Colonic mucosa (tissue), 4 donors: ENCODE measurements at regions not wholly inside any gene's neighbourhood (a gene's known extent, or its start where the extent isn't known, plus 50 kb on each side); places are given as distances from the start of the nearest gene placed in this dataset.
"Not testable (repeated sequence)": the region's sequence is repeated elsewhere in the genome, so short reads cannot be mapped to it uniquely, and the experiment has no call there.

Source experiments
- DNase-seq: peaks from one replicate; pipeline ENCODE4 v3.0.0-alpha.2; 2020
- H3K27ac ChIP-seq: fragments of 200-600 bp; one replicate; pipeline ENCODE4 v1.8.0; 2021
- H3K27me3 ChIP-seq: fragments of 200-600 bp; one replicate; pipeline ENCODE4 v1.8.0; 2021
- H3K36me3 ChIP-seq: fragments of 200-600 bp; one replicate; pipeline ENCODE4 v1.8.0; 2021
- H3K4me1 ChIP-seq: fragments of 200-600 bp; one replicate; pipeline ENCODE4 v1.8.0; 2021; ENCODE audit warnings: mild to moderate bottlenecking
- H3K4me3 ChIP-seq: fragments of 200-600 bp; one replicate; pipeline ENCODE4 v1.8.0; 2021
- H3K9ac ChIP-seq, 2 donors: one replicate each; pipeline ENCODE4 v1.7.0; 2013; ENCODE audit warnings: control low read depth in 2 of 2, low read depth in 2 of 2, low read length in 2 of 2
- H3K9me3 ChIP-seq: fragments of 200-600 bp; one replicate; pipeline ENCODE4 v1.8.0; 2021
- intact Hi-C: fragments of 100-400 bp; cut with DNase I; formaldehyde crosslinking; loops from one replicate; pipeline ENCODE4 v1.14.1; 2022
- TF ChIP-seq, protein P1 (sequence below): fragments of 200-600 bp; IDR thresholded peaks from one replicate; pipeline ENCODE4 v1.8.0; 2022; ENCODE audit warnings: antibody characterized with exemption, mild to moderate bottlenecking
- donor health status: healthy.
- donor health status: DM: no; HTN: no; CAD: no.
- donor health status: DM: no; HTN: no; CAD: no.

GRCh38 chr13:28607187-28607955 lies 51.6 kb upstream of the POMP start:
- no peaks in the 10 kb centered on the region for H3K36me3 ChIP-seq
- no peak overlapping the region for H3K27ac ChIP-seq
- intact Hi-C loops: no loop called here
- no peaks in the 10 kb centered on the region for H3K27me3 ChIP-seq
- no peaks in the 10 kb centered on the region for H3K4me1 ChIP-seq
- no peak overlapping the region for H3K9ac ChIP-seq
- no peak overlapping the region for H3K4me3 ChIP-seq
- no peak for DNase-seq
- H3K9me3 ChIP-seq: no peaks in the 10 kb centered on the region
- TF ChIP-seq, protein P1, sequence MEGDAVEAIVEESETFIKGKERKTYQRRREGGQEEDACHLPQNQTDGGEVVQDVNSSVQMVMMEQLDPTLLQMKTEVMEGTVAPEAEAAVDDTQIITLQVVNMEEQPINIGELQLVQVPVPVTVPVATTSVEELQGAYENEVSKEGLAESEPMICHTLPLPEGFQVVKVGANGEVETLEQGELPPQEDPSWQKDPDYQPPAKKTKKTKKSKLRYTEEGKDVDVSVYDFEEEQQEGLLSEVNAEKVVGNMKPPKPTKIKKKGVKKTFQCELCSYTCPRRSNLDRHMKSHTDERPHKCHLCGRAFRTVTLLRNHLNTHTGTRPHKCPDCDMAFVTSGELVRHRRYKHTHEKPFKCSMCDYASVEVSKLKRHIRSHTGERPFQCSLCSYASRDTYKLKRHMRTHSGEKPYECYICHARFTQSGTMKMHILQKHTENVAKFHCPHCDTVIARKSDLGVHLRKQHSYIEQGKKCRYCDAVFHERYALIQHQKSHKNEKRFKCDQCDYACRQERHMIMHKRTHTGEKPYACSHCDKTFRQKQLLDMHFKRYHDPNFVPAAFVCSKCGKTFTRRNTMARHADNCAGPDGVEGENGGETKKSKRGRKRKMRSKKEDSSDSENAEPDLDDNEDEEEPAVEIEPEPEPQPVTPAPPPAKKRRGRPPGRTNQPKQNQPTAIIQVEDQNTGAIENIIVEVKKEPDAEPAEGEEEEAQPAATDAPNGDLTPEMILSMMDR: no peak

DNA sequence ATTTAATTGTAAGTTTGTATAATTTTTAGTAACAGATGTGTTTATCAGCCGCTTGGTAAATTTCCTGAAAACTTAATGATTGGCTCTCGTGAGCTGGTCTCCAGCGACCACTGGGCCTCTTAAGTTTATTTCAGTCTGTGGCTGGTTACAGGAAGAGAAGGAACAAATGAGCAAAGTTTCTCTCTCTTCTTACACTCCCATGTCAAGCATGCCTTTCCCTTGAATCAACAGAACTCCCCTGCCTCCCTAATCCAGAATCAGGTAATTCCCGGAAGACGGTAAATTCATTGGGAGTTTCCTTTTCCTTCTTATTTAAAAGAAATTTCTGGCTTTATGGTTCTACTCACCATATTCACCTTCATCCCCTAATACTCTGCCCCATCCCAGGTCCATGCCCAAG lies 52.5 kb upstream of the POMP start:
- Histone ChIP-seq H3K4me1 (no peaks in the 10 kb centered on the region), H3K36me3 (no peaks in the 10 kb centered on the region), H3K9ac (no peak overlapping the region), H3K27me3 (no peaks in the 10 kb centered on the region), H3K27ac (no peak overlapping the region), H3K9me3 (no peaks in the 10 kb centered on the region), H3K4me3 (no peak overlapping the region)
- intact Hi-C loops: no loop called here
- DNase-seq: no peak
- TF ChIP-seq, protein P1: no peak

DNA sequence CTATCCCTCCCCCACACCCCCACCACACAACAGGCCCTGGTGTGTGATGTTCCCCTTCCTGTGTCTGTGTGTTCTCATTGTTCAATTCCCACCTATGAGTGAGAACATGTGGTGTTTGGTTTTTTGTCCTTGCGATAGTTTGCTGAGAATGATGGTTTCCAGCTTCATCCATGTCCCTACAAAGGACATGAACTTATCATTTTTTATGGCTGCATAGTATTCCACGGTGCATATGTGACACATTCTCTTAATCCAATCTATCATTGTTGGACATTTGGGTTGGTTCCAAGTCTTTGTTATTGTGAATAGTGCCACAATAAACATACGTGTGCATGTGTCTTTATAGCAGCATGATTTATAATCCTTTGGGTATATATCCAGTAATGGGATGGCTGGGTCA lies 53.8 kb upstream of the POMP start:
- H3K9ac ChIP-seq, H3K4me3 ChIP-seq, H3K27ac ChIP-seq, H3K27me3 ChIP-seq, H3K9me3 ChIP-seq, H3K4me1 ChIP-seq, intact Hi-C loops, H3K36me3 ChIP-seq, DNase-seq: not testable (repeated sequence)

- no peaks in the 10 kb centered on the region for H3K9me3 ChIP-seq
- H3K27me3 ChIP-seq: no peaks in the 10 kb centered on the region
- no peak overlapping the region for H3K4me3 ChIP-seq
- intact Hi-C loops: no loop called here
- no peaks in the 10 kb centered on the region for H3K36me3 ChIP-seq
- no peak for DNase-seq
- H3K27ac ChIP-seq: no peak overlapping the region
- H3K9ac ChIP-seq: no peak overlapping the region
- TF ChIP-seq, protein P1: no peak
- H3K4me1 ChIP-seq: no peaks in the 10 kb centered on the region
Observed at GRCh38 chr13:28603043-28603664, 55.8 kb upstream of the POMP start.

- Histone ChIP-seq H3K4me1 (no peaks in the 10 kb centered on the region), H3K27ac (no peak overlapping the region), H3K4me3 (no peak overlapping the region), H3K36me3 (no peaks in the 10 kb centered on the region), H3K27me3 (no peaks in the 10 kb centered on the region), H3K9me3 (no peaks in the 10 kb centered on the region), H3K9ac (no peak overlapping the region)
- no peak for DNase-seq
- intact Hi-C loops: no loop called here
- TF ChIP-seq, protein P1: no peak
Observed at GRCh38 chr13:28602580-28602979, 56.4 kb upstream of the POMP start.

DNA sequence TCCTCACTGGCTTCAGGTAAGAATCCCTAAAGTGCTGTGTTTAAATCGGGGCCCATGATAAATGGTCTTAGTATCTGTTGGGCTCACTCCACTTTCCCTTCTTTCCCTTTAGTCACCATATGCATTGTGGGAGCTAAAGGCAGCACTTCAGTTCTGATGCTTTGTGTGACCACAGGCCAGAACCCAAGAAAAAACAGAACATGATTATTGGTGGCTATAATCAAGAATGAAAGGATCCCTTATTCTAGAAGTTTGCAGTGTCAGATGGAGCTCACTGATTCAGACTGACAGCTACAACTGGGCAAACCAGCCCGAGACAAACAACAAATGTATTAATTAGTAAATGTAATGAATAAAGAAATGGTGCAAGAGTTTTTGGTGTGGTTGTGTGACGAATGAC lies 57.3 kb upstream of the POMP start:
- Histone ChIP-seq H3K4me1 (no peaks in the 10 kb centered on the region), H3K27me3 (no peaks in the 10 kb centered on the region), H3K36me3 (no peaks in the 10 kb centered on the region), H3K27ac (no peak overlapping the region), H3K9me3 (no peaks in the 10 kb centered on the region), H3K4me3 (no peak overlapping the region), H3K9ac (no peak overlapping the region)
- no peak for DNase-seq
- intact Hi-C loops: no loop called here
- TF ChIP-seq, protein P1: no peak
